ENCODE measurements at regions not wholly inside any gene's neighbourhood (a gene's known extent, or its start where the extent isn't known, plus 50 kb on each side); places are given as distances from the start of the nearest gene placed in this dataset.

DNA sequence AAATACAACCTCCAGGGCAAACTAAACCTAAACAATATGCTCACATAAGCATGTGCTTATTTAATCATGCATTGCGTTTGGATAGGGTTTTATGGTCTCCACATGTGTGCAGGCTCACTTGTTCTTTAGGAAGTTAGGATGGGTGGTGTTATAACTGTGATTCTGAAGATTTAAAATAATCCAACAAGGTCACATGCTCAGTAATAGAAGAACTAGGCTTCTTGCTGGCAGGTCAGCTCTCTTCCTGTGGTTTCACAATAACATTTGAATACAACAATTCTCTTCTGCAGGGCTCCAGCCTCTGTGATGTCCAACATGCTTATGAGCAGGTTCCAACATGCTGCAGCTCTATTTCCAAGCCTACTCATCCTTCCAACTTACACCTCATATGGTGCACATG lies 84.0 kb downstream of the MYL12B start:
- no peak for TF ChIP-seq FOXM1 (IDR thresholded peaks at IDR 0.05; ENCODE audit: borderline replicate concordance)
- no peak for TF ChIP-seq ZNF384 (IDR thresholded peaks at IDR 0.05)
- TF ChIP-seq BHLHE40 (IDR thresholded peaks at IDR 0.05; ENCODE audit: borderline replicate concordance): no peak
- TF ChIP-seq SUZ12 (IDR thresholded peaks at IDR 0.05): no peak
- TF ChIP-seq TARDBP (IDR thresholded peaks at IDR 0.05): no peak
- TF ChIP-seq L3MBTL2 (conservative IDR thresholded peaks at IDR 0.05): no peak
- TF ChIP-seq SP1 (IDR thresholded peaks at IDR 0.05): no peak
- TF ChIP-seq FOXK2 (IDR thresholded peaks at IDR 0.05): no peak
- no peak for TF ChIP-seq ELF4 (IDR thresholded peaks at IDR 0.05)
- no peak for TF ChIP-seq NFRKB (IDR thresholded peaks at IDR 0.05)
- no peak for TF ChIP-seq ARNT (IDR thresholded peaks at IDR 0.05)
- TF ChIP-seq FOXA1 (IDR thresholded peaks at IDR 0.05): no peak

Measured in HEK293T (cell line).